Astrocyte (in vitro differentiated cells and primary cell): ENCODE measurements at regions not wholly inside any gene's neighbourhood (a gene's known extent, or its start where the extent isn't known, plus 50 kb on each side); places are given as distances from the start of the nearest gene placed in this dataset.

Experiments
- DNase-seq: peaks from one replicate; pipeline ENCODE4 v3.0.0-alpha.2; 2010; ENCODE audit warnings: low read depth
- FAIRE-seq: peaks from 2 replicates; lab custom pipeline; 2011; peaks lifted over from hg19 to GRCh38; lab: Jason Lieb, UNC
- H2AFZ ChIP-seq: 2 replicates; pipeline ENCODE4 v1.6.0; 2012; ENCODE audit warnings: low read depth, low read length, inconsistent platforms
- H3K27ac ChIP-seq: 2 replicates; pipeline ENCODE4 v1.5.1; 2011; ENCODE audit warnings: low read depth, low read length, inconsistent platforms
- H3K27me3 ChIP-seq: 2 replicates; pipeline ENCODE4 v1.6.0; 2011; ENCODE audit warnings: low read length, inconsistent platforms; ENCODE audit not compliant: insufficient read depth
- H3K36me3 ChIP-seq: 2 replicates; pipeline ENCODE4 v1.5.1; 2011; ENCODE audit warnings: low read length, inconsistent platforms; ENCODE audit not compliant: insufficient read depth
- H3K4me1 ChIP-seq: 2 replicates; pipeline ENCODE4 v1.5.1; 2011; ENCODE audit warnings: low read length, inconsistent platforms; ENCODE audit not compliant: insufficient read depth
- H3K4me2 ChIP-seq: 2 replicates; pipeline ENCODE4 v1.6.0; 2012; ENCODE audit warnings: low read length, inconsistent platforms
- H3K4me3 ChIP-seq: 2 replicates; pipeline ENCODE4 v1.5.1; 2011; ENCODE audit warnings: low read depth, mild to moderate bottlenecking, low read length, inconsistent platforms; ENCODE audit not compliant: insufficient read depth
- H3K79me2 ChIP-seq: 2 replicates; pipeline ENCODE4 v1.6.0; 2012; ENCODE audit warnings: mild to moderate bottlenecking, low read length, inconsistent platforms; ENCODE audit not compliant: insufficient read depth
- H3K9ac ChIP-seq: 2 replicates; pipeline ENCODE4 v1.6.0; 2012; ENCODE audit warnings: mild to moderate bottlenecking, low read length, inconsistent platforms
- H3K9me3 ChIP-seq: 2 replicates; pipeline ENCODE4 v1.5.1; 2012; ENCODE audit warnings: low read depth, mild to moderate bottlenecking, low read length, inconsistent platforms; ENCODE audit not compliant: insufficient read depth
- H4K20me1 ChIP-seq: 2 replicates; pipeline ENCODE4 v1.6.0; 2012; ENCODE audit warnings: low read length, inconsistent platforms; ENCODE audit not compliant: insufficient read depth
- H3K27ac Mint-ChIP-seq: one replicate; pipeline ENCODE4 v1.8.0; 2021; ENCODE audit warnings: mild to moderate bottlenecking, mixed read lengths; ENCODE audit not compliant: unreplicated experiment
- H3K27me3 Mint-ChIP-seq: one replicate; pipeline ENCODE4 v1.8.0; 2021; ENCODE audit warnings: low read depth, mixed read lengths; ENCODE audit not compliant: unreplicated experiment
- H3K36me3 Mint-ChIP-seq: one replicate; pipeline ENCODE4 v1.8.0; 2021; ENCODE audit warnings: low read depth, mixed read lengths; ENCODE audit not compliant: unreplicated experiment
- H3K4me1 Mint-ChIP-seq: one replicate; pipeline ENCODE4 v1.8.0; 2021; ENCODE audit warnings: low read depth, mixed read lengths; ENCODE audit not compliant: unreplicated experiment
- H3K4me3 Mint-ChIP-seq: one replicate; pipeline ENCODE4 v1.8.0; 2021; ENCODE audit warnings: mild to moderate bottlenecking, moderate library complexity, mixed read lengths; ENCODE audit not compliant: unreplicated experiment
- H3K9me3 Mint-ChIP-seq: one replicate; pipeline ENCODE4 v1.8.0; 2021; ENCODE audit warnings: mild to moderate bottlenecking, mixed read lengths; ENCODE audit not compliant: unreplicated experiment
- CTCF ChIP-seq: IDR thresholded peaks from 2 replicates; pipeline ENCODE4 v1.5.1; 2011; ENCODE audit warnings: low read depth, mild to moderate bottlenecking, inconsistent platforms, low read length, moderate library complexity; ENCODE audit not compliant: insufficient read depth
- EZH2 ChIP-seq: IDR thresholded peaks from 2 replicates; pipeline ENCODE4 v1.6.1; 2012; ENCODE audit warnings: mild to moderate bottlenecking, low read length, inconsistent platforms; ENCODE audit not compliant: insufficient read depth

- no peak overlapping the region for H3K4me3 Mint-ChIP-seq
- Histone ChIP-seq H2AFZ (no peak overlapping the region), H3K27me3 (peaks cover 3% of the 10 kb centered on the region), H4K20me1 (no peaks in the 10 kb centered on the region), H3K9ac (no peak overlapping the region), H3K4me2 (no peak overlapping the region), H3K4me1 (no peaks in the 10 kb centered on the region), H3K79me2 (no peaks in the 10 kb centered on the region), H3K36me3 (no peaks in the 10 kb centered on the region), H3K27ac (no peak overlapping the region), H3K4me3 (no peak overlapping the region), H3K9me3 (no peaks in the 10 kb centered on the region)
- TF ChIP-seq CTCF (no peak), EZH2 (no peak)
- no peaks in the 10 kb centered on the region for H3K27me3 Mint-ChIP-seq
- no peaks in the 10 kb centered on the region for H3K4me1 Mint-ChIP-seq
- DNase-seq (no peak), FAIRE-seq (no peak)
- H3K9me3 Mint-ChIP-seq = peaks cover 8% of the 10 kb centered on the region
- H3K36me3 Mint-ChIP-seq = no peaks in the 10 kb centered on the region
- H3K27ac Mint-ChIP-seq = no peak overlapping the region
Measured at GRCh38 chr2:12194968-12195367, 448.5 kb downstream of the LPIN1 start.

GRCh38 chr2:12196495-12196894, 450.1 kb downstream of the LPIN1 start:
- Mint-ChIP-seq H3K27ac (no peak overlapping the region), H3K4me3 (no peak overlapping the region)
- DNase-seq = no peak

GRCh38 chr2:12197133-12197532, 450.7 kb downstream of the LPIN1 start:
- Histone ChIP-seq H3K4me1 (no peaks in the 10 kb centered on the region), H3K4me2 (no peak overlapping the region), H3K27me3 (peaks cover 3% of the 10 kb centered on the region), H3K27ac (no peak overlapping the region), H4K20me1 (no peaks in the 10 kb centered on the region), H2AFZ (no peak overlapping the region), H3K79me2 (no peaks in the 10 kb centered on the region), H3K9me3 (no peaks in the 10 kb centered on the region), H3K4me3 (no peak overlapping the region), H3K9ac (no peak overlapping the region), H3K36me3 (no peaks in the 10 kb centered on the region)
- Mint-ChIP-seq H3K4me3 (no peak overlapping the region), H3K4me1 (peaks cover 10% of the 10 kb centered on the region), H3K27ac (no peak overlapping the region), H3K9me3 (peaks cover 8% of the 10 kb centered on the region), H3K36me3 (no peaks in the 10 kb centered on the region), H3K27me3 (no peaks in the 10 kb centered on the region)
- DNase-seq (no peak), FAIRE-seq (no peak)
- TF ChIP-seq CTCF = no peak

More at GRCh38 chr2:12196495-12196894, 450.1 kb downstream of the LPIN1 start:
- Histone ChIP-seq H3K27ac (no peak overlapping the region), H3K4me3 (no peak overlapping the region), H3K79me2 (no peaks in the 10 kb centered on the region), H3K4me1 (no peaks in the 10 kb centered on the region), H3K9ac (no peak overlapping the region), H2AFZ (no peak overlapping the region), H4K20me1 (no peaks in the 10 kb centered on the region), H3K9me3 (no peaks in the 10 kb centered on the region), H3K36me3 (no peaks in the 10 kb centered on the region), H3K27me3 (peaks cover 3% of the 10 kb centered on the region), H3K4me2 (no peak overlapping the region)
- Mint-ChIP-seq H3K36me3 (no peaks in the 10 kb centered on the region), H3K27me3 (no peaks in the 10 kb centered on the region), H3K9me3 (peaks cover 8% of the 10 kb centered on the region), H3K4me1 (peaks cover 3% of the 10 kb centered on the region)
- no peak for TF ChIP-seq CTCF
- no peak for FAIRE-seq
